ENCODE measurements at regions not wholly inside any gene's neighbourhood (a gene's known extent, or its start where the extent isn't known, plus 50 kb on each side); places are given as distances from the start of the nearest gene placed in this dataset.

GRCh38 chr1:239593527-239593926 is 207.2 kb downstream of the CHRM3 start:
- no peak for TF ChIP-seq EZH2 (IDR thresholded peaks at IDR 0.05; ENCODE audit: insufficient read depth, poor library complexity, severe bottlenecking)
- no peak for TF ChIP-seq EZH2phosphoT487 (IDR thresholded peaks at IDR 0.05; ENCODE audit: insufficient read depth, low read depth)

Data from GM23248 (cell line).